ENCODE measurements at regions not wholly inside any gene's neighbourhood (a gene's known extent, or its start where the extent isn't known, plus 50 kb on each side); places are given as distances from the start of the nearest gene placed in this dataset.
"Not testable (repeated sequence)": the region's sequence is repeated elsewhere in the genome, so short reads cannot be mapped to it uniquely, and the experiment has no call there.

DNA sequence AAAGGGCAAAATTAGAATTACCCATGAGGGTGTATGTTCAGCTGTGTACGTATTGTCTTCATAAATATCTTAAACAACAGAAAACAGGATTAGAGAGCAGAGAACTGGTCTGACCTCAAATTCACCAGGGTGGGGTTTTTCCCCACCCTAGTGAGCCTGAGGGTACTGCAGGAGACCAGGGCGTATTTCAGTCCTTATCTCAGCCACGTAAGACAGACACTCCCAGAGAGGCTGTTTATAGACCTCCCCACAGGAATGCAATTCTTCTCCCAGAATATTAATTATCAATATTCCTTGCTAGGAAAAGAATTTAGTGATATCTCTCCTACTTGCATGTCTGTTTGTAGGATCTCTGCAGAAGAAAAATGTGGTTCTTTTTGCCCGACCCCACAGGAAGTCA, 128.8 kb downstream of the PCDH10 start:
- not testable (repeated sequence) for DNase-seq

DNA sequence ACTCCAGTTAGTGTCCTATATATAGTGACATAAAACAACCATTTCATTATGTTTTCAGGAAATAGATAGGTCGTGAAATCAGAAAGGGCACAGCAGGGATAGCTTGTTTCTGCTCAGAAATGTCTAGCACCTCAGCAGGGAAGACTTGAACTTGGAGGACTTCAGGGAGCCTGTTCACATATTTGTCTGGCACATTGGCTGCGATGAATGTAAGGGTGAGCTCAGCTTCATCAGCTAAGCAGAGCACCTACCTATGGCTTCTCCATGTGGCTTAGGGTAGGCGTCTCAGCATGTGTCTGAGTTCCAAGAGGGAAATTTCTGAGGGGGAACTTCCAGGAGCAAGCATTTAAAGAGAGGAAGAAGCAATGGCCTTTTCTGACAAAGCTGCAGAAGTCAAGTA, 126.2 kb downstream of the PCDH10 start:
- DNase-seq: no peak

GRCh38 chr4:133273401-133273800, 124.3 kb downstream of the PCDH10 start:
- no peak for DNase-seq

DNA sequence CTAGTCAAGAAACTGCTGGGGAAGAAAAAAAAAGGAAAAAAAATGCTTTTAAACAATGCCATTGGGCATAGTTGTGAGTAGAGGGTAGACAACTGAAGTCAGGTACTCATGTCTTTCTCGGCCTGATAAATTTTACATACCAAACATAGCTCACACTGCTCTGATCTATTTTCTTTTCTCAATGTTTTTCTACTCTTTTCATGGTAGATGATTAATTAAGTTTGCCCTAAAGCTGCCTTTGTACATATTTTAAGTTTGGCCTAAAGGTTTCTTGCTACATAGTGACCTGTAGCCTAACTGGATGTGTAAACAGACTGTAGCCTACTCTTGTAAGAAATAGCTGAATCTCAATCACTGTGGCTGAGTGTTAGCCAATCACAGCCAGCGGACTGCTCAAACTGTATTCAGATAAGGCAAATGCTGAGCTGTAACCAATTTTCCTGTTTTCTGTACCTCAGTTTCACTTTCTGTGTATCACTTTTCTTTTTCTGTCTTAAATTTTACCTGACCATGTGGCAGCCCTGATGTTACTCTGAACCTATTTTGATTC, 121.0 kb downstream of the PCDH10 start:
- DNase-seq: no peak

GRCh38 chr4:133268205-133268604, 119.1 kb downstream of the PCDH10 start:
- DNase-seq: no peak

GRCh38 chr4:133267506-133267905, 118.4 kb downstream of the PCDH10 start:
- not testable (repeated sequence) for DNase-seq

GRCh38 chr4:133266966-133267365, 117.9 kb downstream of the PCDH10 start:
- not testable (repeated sequence) for DNase-seq

GRCh38 chr4:133264251-133264650, 115.2 kb downstream of the PCDH10 start:
- not testable (repeated sequence) for DNase-seq

DNA sequence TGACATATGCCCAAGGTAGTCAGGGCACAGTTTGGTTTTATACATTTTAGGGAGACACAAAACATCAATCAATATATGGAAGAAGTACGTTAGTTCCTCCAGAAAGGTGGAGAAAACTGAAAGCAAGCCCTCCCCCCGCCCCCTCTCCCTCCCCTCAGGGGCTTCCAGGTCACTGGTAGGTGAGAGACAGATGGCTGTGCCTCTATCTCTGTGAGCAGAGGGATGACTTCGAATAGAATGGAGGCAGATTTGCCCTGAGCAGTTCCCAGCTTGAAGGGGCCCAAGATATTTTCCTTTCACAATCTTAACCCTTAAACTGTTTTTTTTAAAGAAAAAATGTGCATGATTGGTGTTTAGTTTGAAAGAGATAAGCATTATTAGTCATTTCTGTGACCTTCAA, 114.0 kb downstream of the PCDH10 start:
- no peak for DNase-seq

GRCh38 chr4:133247861-133248260, 98.8 kb downstream of the PCDH10 start:
- no peak for DNase-seq

GRCh38 chr4:133245226-133245625, 96.1 kb downstream of the PCDH10 start:
- DNase-seq: no peak
